ENCODE measurements at regions not wholly inside any gene's neighbourhood (a gene's known extent, or its start where the extent isn't known, plus 50 kb on each side); places are given as distances from the start of the nearest gene placed in this dataset.

- no peak for DNase-seq (ENCODE audit: insufficient read length, low spot score, missing footprints)
- no peaks in the 10 kb centered on the region for H3K36me3 ChIP-seq (ENCODE audit: insufficient read depth, low read length)
- TF ChIP-seq CTCF (IDR thresholded peaks at IDR 0.05; ENCODE audit: extremely low read depth, low read depth, low read length), result no peak
- no peak overlapping the region for H3K27ac ChIP-seq (ENCODE audit: low read depth, low read length)
- H3K4me1 ChIP-seq (ENCODE audit: insufficient read depth, low read length), result no peaks in the 10 kb centered on the region
- no peak overlapping the region for H3K4me3 ChIP-seq (ENCODE audit: insufficient read depth, low read length)
- H2AFZ ChIP-seq (ENCODE audit: low read length), result no peak overlapping the region
- H3K27me3 ChIP-seq (ENCODE audit: insufficient read depth, low read length), result no peaks in the 10 kb centered on the region
- no peak overlapping the region for H3K4me2 ChIP-seq (ENCODE audit: insufficient read depth, low read length)
- H3K9me3 ChIP-seq (ENCODE audit: low read depth, low read length), result no peaks in the 10 kb centered on the region
- H3K79me2 ChIP-seq (ENCODE audit: insufficient read depth, low read length), result no peaks in the 10 kb centered on the region
- H4K20me1 ChIP-seq (ENCODE audit: insufficient read depth, low read length), result no peaks in the 10 kb centered on the region
Observed at GRCh38 chr11:31903225-31904074, 92.3 kb upstream of the PAX6 start.

GRCh38 chr11:31902706-31903105 lies 91.6 kb upstream of the PAX6 start:
- H3K9me3 ChIP-seq (ENCODE audit: low read depth, low read length), result no peaks in the 10 kb centered on the region
- no peaks in the 10 kb centered on the region for H3K36me3 ChIP-seq (ENCODE audit: insufficient read depth, low read length)
- H3K4me1 ChIP-seq (ENCODE audit: insufficient read depth, low read length), result no peaks in the 10 kb centered on the region
- H4K20me1 ChIP-seq (ENCODE audit: insufficient read depth, low read length), result no peaks in the 10 kb centered on the region
- no peaks in the 10 kb centered on the region for H3K27me3 ChIP-seq (ENCODE audit: insufficient read depth, low read length)
- no peak overlapping the region for H3K4me3 ChIP-seq (ENCODE audit: insufficient read depth, low read length)
- H3K27ac ChIP-seq (ENCODE audit: low read depth, low read length), result no peak overlapping the region
- H3K4me2 ChIP-seq (ENCODE audit: insufficient read depth, low read length), result no peak overlapping the region
- no peak overlapping the region for H2AFZ ChIP-seq (ENCODE audit: low read length)
- DNase-seq (ENCODE audit: insufficient read length, low spot score, missing footprints), result no peak
- no peak for TF ChIP-seq CTCF (IDR thresholded peaks at IDR 0.05; ENCODE audit: extremely low read depth, low read depth, low read length)
- H3K79me2 ChIP-seq (ENCODE audit: insufficient read depth, low read length), result no peaks in the 10 kb centered on the region

- Histone ChIP-seq H2AFZ (ENCODE audit: low read length) (no peak overlapping the region), H4K20me1 (ENCODE audit: insufficient read depth, low read length) (no peaks in the 10 kb centered on the region), H3K27me3 (ENCODE audit: insufficient read depth, low read length) (peaks cover 6% of the 10 kb centered on the region), H3K79me2 (ENCODE audit: insufficient read depth, low read length) (no peaks in the 10 kb centered on the region), H3K27ac (ENCODE audit: low read depth, low read length) (no peak overlapping the region), H3K4me3 (ENCODE audit: insufficient read depth, low read length) (no peak overlapping the region), H3K4me2 (ENCODE audit: insufficient read depth, low read length) (no peak overlapping the region), H3K9me3 (ENCODE audit: low read depth, low read length) (no peaks in the 10 kb centered on the region), H3K36me3 (ENCODE audit: insufficient read depth, low read length) (no peaks in the 10 kb centered on the region), H3K4me1 (ENCODE audit: insufficient read depth, low read length) (no peaks in the 10 kb centered on the region)
- no peak for DNase-seq (ENCODE audit: insufficient read length, low spot score, missing footprints)
- TF ChIP-seq CTCF (IDR thresholded peaks at IDR 0.05; ENCODE audit: extremely low read depth, low read depth, low read length), result no peak
Observed at GRCh38 chr11:31895926-31896325, 84.8 kb upstream of the PAX6 start.

DNA sequence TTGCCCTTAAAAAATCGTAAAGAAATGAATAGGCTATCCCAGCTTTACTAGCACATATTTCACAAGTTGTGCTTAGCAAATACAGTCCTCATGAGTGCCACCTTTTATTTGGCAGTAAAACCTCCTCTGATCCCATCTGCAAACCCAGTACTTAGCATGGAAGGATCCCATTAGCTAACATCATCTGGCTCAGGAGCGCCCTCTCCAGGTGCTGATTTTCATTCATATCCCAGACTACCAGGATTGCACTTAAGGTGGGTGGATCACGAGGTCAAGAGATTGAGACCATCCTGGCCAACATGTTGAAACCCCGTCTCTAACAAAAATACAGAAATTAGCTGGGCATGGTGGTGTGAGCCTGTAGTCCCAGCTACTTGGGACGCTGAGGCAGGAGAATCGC lies 76.1 kb upstream of the PAX6 start:
- H3K27ac ChIP-seq (ENCODE audit: low read depth, low read length), result no peak overlapping the region
- no peaks in the 10 kb centered on the region for H3K4me1 ChIP-seq (ENCODE audit: insufficient read depth, low read length)
- H3K4me2 ChIP-seq (ENCODE audit: insufficient read depth, low read length), result no peak overlapping the region
- H2AFZ ChIP-seq (ENCODE audit: low read length), result no peak overlapping the region
- no peak overlapping the region for H3K4me3 ChIP-seq (ENCODE audit: insufficient read depth, low read length)
- H4K20me1 ChIP-seq (ENCODE audit: insufficient read depth, low read length), result no peaks in the 10 kb centered on the region
- no peak for DNase-seq (ENCODE audit: insufficient read length, low spot score, missing footprints)
- H3K27me3 ChIP-seq (ENCODE audit: insufficient read depth, low read length), result peaks cover 17% of the 10 kb centered on the region
- no peaks in the 10 kb centered on the region for H3K9me3 ChIP-seq (ENCODE audit: low read depth, low read length)
- no peaks in the 10 kb centered on the region for H3K36me3 ChIP-seq (ENCODE audit: insufficient read depth, low read length)
- peak; percentile 10 for TF ChIP-seq CTCF (IDR thresholded peaks at IDR 0.05; ENCODE audit: extremely low read depth, low read depth, low read length)
- H3K79me2 ChIP-seq (ENCODE audit: insufficient read depth, low read length), result no peaks in the 10 kb centered on the region

All from osteoblast (primary cell).